GM12873 (cell line): ENCODE measurements at regions not wholly inside any gene's neighbourhood (a gene's known extent, or its start where the extent isn't known, plus 50 kb on each side); places are given as distances from the start of the nearest gene placed in this dataset.

Experiments
- TF ChIP-seq, protein P1 (sequence below): IDR thresholded peaks from 2 replicates; pipeline ENCODE4 v1.5.1; 2012; ENCODE audit warnings: low read depth, mild to moderate bottlenecking, moderate library complexity, low read length, control low read depth; ENCODE audit not compliant: insufficient read depth; ENCODE audit errors: missing control alignments

DNA sequence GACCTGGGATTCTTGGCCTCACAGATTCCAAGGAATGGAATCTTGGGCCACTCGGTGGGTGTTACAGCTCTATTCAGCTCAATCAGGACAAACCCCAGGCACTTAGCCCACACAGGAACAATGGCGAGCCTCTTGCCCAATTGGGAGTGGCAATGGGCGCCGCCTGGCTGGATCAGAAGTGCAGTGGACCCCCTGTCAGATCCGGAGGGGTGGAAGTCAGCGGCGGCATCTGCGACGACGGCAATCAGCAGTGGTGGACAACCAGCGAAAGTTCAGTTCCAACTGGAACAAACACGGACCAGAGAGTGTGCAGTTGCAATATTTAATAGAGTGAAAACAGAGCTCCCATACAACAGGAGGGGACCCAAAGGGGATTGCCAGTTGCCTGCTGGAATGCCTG is 378.3 kb downstream of the CDH9 start:
- TF ChIP-seq, protein P1, sequence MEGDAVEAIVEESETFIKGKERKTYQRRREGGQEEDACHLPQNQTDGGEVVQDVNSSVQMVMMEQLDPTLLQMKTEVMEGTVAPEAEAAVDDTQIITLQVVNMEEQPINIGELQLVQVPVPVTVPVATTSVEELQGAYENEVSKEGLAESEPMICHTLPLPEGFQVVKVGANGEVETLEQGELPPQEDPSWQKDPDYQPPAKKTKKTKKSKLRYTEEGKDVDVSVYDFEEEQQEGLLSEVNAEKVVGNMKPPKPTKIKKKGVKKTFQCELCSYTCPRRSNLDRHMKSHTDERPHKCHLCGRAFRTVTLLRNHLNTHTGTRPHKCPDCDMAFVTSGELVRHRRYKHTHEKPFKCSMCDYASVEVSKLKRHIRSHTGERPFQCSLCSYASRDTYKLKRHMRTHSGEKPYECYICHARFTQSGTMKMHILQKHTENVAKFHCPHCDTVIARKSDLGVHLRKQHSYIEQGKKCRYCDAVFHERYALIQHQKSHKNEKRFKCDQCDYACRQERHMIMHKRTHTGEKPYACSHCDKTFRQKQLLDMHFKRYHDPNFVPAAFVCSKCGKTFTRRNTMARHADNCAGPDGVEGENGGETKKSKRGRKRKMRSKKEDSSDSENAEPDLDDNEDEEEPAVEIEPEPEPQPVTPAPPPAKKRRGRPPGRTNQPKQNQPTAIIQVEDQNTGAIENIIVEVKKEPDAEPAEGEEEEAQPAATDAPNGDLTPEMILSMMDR, result no peak

DNA sequence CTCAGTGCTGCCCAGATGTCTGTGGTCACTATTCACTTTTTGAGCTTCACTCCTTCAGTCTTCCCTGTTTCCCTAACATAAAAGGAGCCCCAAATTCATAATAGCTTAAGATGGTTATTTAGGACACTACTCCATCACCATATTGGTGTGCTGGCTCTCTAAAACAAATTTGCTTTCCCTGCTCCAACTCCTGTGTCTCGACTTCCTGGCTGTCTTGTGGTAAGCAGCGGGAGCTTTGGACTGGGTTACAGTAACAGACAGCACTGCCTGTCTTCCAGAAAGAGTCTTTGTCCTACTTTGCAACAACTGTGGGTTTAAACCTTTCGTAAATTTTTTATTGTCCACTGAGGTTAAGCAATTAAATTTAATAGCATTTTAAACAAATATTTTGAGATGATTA is 389.4 kb downstream of the CDH9 start:
- TF ChIP-seq, protein P1, result no peak

DNA sequence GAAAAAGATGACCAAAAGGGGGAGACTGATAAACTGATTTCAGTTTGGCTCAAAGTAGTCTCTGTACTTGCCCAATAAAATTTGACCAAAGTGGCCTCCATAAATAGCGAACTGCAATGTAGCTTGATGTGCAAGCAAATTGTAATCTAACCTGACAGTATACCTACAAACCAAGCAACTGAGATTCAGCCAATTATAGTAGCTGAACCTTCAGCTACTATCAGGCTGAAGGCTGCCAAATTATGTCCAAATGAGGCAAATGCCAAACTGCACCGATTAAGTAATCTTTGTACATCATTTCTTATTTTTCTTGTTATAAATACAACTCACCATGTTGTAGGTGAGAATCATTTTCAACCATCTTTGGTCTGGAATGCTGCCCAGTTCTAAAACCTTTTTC is 390.6 kb downstream of the CDH9 start:
- TF ChIP-seq, protein P1, result no peak

DNA sequence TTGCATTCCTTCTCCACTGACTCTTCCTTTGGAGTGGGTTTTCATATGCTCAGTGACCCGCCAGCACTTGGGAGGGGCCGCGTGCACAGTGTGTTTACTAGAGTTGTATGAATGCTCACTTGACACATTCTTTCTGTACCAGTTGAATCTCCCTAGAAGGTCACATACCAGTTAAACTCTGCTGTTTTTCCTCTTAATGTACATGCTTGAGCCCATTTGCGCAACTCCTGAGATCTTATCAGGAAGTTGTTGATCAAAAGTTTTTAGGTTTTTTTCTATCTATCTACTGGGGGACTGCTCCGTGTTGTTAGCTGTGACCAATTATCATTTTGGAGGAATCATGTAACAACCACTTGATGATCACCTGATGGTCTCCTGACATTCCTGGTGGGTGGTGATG is 392.7 kb downstream of the CDH9 start:
- TF ChIP-seq, protein P1, result no peak

DNA sequence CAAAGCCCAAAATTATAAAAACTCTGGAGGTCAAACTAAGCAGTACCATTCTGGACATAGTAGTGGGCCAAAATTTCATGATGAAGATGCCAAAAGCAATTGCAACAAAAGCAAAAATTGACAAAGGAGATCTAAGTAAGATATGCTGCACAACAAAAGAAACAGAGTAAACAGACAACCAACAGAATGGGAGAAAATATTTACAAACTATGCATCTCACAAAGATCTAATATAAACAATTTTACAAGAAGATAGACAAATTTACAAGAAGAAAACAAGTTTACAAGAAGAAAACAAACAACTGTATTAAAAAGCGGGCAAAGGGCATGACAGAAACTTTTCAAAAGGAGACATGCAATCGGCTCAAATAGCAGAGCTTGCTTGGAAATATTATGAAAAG is 396.9 kb downstream of the CDH9 start:
- TF ChIP-seq, protein P1, result no peak

DNA sequence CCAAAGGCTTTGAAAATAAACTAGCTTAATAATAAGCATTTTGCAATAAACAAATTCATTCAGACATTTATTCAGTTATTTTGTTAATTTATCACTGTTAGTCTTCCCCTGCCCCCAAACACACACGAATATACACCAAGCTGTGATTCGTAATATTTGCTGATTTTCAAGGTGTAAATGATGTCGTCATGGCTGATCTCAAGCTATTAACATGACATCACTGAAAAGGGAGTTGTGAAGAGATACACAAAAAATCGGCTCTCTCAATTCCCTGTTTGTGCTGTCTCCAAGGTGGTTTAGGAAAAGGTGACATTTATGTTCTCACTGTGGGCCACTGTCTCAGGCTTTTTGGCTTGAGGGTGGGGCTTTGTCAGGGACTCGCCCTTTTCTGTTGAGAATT is 413.3 kb downstream of the CDH9 start:
- TF ChIP-seq, protein P1, result no peak

DNA sequence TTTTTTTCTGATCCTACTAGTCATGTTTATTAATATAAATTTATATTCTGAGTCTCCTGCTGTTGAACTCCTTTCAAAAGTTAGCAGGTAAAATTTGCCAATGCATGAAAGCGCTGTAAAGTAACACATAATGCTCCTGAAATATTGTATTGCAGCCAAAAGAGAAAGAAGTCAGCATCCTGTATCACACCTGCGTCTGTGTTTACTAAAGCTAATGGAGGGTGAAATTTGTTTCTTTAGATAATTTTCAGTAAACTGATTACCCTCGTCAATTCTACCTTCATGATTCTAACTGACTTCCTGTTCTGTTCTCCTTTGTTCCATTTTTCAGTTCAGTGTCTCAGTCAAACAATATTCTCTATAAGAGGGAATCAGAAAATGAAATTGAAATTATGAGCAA is 415.4 kb downstream of the CDH9 start:
- TF ChIP-seq, protein P1, result no peak

DNA sequence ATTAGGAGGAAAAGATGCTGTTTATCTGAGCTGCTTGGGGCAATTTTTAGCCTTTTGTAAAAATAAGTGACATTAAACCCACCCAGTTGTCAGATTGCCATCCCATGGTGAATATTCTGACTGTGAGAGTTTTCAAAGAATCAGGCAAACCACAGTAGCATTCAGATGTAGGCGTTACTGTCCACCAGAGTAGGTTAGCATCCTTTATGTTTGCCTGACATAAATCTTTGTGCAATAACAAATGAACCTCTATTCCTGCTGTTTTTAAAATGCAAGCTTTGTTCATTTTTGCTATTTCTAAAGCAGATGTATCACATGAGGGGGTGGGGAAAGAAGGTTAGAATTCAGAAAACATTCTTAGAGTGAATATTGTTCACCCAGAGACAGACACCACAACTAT is 427.8 kb downstream of the CDH9 start:
- TF ChIP-seq, protein P1, result no peak
